ENCODE measurements at regions not wholly inside any gene's neighbourhood (a gene's known extent, or its start where the extent isn't known, plus 50 kb on each side); places are given as distances from the start of the nearest gene placed in this dataset.

- TF ChIP-seq FOXC1 (CRISPR knock-in tag; IDR thresholded peaks at IDR 0.05; ENCODE audit: borderline replicate concordance) (no peak), JARID2 (CRISPR knock-in tag; IDR thresholded peaks at IDR 0.05; ENCODE audit: insufficient replicate concordance) (no peak), ZNF839 (CRISPR knock-in tag; IDR thresholded peaks at IDR 0.05; ENCODE audit: borderline replicate concordance) (no peak), ZNF75D (CRISPR knock-in tag; IDR thresholded peaks at IDR 0.05; ENCODE audit: borderline replicate concordance) (no peak), ZNF800 (CRISPR knock-in tag; IDR thresholded peaks at IDR 0.05) (no peak), ZBTB2 (CRISPR knock-in tag; IDR thresholded peaks at IDR 0.05; ENCODE audit: low read depth) (0 out of 2 replicates have a peak, but pooled peaks have one; percentile 66), FOXO4 (CRISPR knock-in tag; conservative IDR thresholded peaks at IDR 0.05) (no peak), RFX1 (IDR thresholded peaks at IDR 0.05) (no peak), ZNF879 (CRISPR knock-in tag; IDR thresholded peaks at IDR 0.05) (no peak), GLI4 (CRISPR knock-in tag; IDR thresholded peaks at IDR 0.05; ENCODE audit: borderline replicate concordance) (no peak), KAT8 (CRISPR knock-in tag; IDR thresholded peaks at IDR 0.05) (no peak), JDP2 (CRISPR knock-in tag; IDR thresholded peaks at IDR 0.05; ENCODE audit: borderline replicate concordance) (no peak; the same call in 1 of the 2 replicates), ZNF619 (CRISPR knock-in tag; IDR thresholded peaks at IDR 0.05) (no peak), FLYWCH1 (CRISPR knock-in tag; IDR thresholded peaks at IDR 0.05) (no peak), ZNF766 (CRISPR knock-in tag; IDR thresholded peaks at IDR 0.05; ENCODE audit: borderline replicate concordance) (no peak), ZNF687 (CRISPR knock-in tag; IDR thresholded peaks at IDR 0.05) (peak; percentile 89), ZBTB14 (CRISPR knock-in tag; IDR thresholded peaks at IDR 0.05) (peak; percentile 91)
- TF ChIP-seq, protein P1, sequence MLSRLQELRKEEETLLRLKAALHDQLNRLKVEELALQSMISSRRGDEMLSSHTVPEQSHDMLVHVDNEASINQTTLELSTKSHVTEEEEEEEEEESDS (CRISPR knock-in tag; IDR thresholded peaks at IDR 0.05; ENCODE audit: borderline replicate concordance), result no peak
Observed at GRCh38 chr11:129279326-129280026, 87.4 kb upstream of the ARHGAP32 start (continued).

Data from HepG2 (cell line).